ENCODE measurements at regions not wholly inside any gene's neighbourhood (a gene's known extent, or its start where the extent isn't known, plus 50 kb on each side); places are given as distances from the start of the nearest gene placed in this dataset.
"Not testable (repeated sequence)": the region's sequence is repeated elsewhere in the genome, so short reads cannot be mapped to it uniquely, and the experiment has no call there.

DNA sequence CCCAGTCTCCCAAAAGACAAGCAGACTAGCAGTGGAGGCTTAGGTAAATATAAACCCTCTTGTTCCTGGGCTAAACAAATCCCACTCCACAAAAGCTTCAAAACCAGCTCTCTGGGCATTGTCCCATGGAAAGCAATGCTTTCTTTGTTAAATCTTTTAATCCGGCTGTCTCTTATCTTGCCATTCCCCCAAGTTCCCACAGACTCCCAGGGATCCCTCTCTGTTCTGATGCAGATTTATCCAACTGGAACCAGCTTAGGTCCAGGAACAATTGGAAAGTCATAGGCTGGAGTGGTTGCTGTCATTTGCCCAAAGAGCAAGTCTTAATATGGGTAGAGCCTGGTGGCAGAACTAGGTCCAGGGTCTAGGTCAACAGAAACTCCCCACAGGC, 110.1 kb upstream of the ATP1A1 start:
- no peak for FAIRE-seq

DNA sequence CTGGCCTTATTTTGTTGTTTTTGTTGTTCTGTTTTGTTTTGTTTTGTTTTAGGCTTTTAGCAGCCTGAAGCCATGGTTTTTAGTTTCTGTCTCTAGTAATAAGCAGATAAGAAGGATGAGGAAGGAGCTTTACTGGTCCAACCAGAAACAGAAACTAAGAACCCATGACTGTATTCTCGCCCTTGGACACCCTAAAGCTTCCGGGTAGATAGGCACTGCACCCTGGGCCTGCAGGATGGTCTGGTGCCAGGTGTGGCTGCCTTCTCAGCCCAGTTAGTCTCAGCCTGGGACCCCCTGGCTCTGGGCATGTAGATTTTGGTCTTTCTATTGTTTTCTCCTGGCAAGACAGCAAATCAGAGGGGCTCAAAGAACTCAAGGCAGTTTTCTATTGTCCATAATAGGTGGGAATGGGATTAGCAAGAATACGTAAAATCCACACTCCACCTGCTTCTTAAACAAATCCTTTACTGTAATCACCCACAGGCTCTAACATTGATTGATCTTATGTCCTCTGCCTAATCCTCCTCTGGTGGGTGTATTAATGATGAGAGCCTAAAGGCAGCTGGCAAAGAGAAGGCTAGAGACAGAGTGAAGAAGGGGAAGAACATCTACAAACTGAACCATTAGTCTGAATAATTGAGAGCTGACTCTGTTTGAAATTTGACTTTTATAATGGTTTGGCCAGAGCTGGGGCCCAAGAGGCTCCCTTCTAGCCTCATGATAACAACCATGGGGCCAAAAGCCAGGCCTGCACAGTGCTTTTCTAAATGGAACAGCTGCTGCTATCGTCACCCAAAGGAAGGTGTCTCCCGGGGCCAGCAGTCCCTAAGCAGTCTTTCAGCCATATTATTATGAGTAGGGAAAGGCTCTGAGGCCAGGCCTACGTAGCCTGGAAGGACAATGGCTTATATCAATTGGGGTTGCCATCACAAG, 106.8 kb upstream of the ATP1A1 start:
- no peak for FAIRE-seq

GRCh38 chr1:116266864-116267212, 106.2 kb upstream of the ATP1A1 start:
- FAIRE-seq = no peak

DNA sequence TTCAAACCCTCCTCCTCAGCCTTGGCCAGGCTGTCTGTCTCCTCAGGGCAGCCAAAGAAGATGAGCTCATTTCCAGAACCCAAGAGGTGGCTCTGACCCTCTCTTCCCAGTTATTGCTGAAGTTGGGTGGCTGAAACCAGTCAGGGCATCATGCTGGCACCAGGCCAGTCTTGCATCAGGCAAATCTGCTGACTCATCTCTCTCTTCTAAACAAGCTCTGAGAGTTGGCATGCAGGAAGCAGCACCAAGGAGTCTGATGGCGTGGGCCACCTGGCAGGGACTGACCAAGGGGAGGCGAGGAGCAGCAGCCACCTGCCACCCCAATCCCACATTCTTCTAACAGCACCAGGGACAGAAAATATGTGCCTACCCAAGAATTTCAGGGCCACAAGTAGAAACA, 104.8 kb upstream of the ATP1A1 start:
- FAIRE-seq = no peak

DNA sequence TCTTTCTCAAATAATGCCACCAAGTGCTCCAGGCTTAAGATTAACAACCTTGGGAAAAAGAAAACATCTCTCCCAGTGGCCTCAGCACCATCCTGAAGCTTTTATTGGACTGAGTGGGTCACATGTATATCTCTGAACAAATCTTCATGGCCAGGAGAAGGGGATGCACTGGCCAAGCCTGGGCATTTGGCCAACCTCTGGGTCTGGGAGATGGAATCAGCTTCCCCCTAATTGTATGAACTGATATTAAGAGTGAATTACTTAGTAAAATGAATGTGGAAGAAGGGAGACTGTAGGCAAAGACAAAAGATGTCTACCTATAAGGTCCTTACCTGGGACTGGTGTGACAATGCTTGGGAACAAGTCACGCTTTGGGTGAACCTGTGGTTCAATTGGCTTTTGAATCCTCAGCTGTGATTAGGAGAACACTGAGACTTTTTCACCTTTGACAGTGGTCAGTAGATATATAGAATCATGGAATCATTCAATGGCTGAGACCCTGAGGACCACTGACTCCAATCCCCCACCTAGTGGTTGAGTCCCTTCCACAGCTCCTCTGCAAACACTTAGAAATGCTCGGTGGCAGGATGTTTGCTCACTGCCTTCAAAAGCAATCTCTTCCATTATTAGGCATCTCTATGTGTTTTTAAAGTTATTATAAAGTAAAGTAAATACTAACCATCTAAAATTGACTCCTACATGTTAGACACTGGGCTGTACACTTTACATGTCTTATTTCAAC, 102.6 kb upstream of the ATP1A1 start:
- FAIRE-seq = no peak

DNA sequence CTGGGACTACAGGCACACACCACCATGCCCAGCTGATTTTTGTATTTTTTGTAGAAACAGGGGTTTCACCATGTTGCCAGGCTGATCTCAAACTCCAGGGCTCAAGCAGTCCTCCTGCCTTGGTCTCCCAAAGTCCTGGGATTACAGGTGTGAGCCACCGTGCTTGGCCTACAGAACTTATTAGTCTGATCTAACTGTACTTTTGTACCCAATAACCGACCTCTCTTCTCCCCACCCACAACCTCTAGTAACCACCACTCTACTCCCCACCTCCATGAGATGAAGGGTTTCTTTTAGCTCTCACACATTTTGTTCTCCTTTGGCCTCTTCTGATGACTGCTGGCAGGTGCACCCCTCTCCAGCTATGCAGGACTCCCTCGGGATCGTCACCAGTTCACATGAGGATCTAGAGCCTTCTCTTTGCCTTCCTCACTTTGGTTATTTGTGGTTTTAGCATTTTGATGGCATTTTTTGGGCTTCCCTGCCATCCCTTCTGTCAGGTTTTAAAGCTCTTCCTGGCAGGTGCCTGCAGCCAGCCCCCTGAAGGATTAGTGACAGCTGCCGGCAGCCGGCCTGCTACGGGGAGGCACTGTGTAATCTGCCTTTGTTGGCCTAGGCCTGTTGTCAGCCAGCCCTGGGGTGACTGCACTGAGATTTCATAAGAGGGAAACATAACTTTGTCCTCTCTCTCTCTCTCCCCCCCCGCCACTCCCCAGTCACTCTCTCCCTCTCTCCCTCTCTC, 99.8 kb upstream of the ATP1A1 start:
- FAIRE-seq = no peak

GRCh38 chr1:116276532-116276931, 96.5 kb upstream of the ATP1A1 start:
- no peak for FAIRE-seq

DNA sequence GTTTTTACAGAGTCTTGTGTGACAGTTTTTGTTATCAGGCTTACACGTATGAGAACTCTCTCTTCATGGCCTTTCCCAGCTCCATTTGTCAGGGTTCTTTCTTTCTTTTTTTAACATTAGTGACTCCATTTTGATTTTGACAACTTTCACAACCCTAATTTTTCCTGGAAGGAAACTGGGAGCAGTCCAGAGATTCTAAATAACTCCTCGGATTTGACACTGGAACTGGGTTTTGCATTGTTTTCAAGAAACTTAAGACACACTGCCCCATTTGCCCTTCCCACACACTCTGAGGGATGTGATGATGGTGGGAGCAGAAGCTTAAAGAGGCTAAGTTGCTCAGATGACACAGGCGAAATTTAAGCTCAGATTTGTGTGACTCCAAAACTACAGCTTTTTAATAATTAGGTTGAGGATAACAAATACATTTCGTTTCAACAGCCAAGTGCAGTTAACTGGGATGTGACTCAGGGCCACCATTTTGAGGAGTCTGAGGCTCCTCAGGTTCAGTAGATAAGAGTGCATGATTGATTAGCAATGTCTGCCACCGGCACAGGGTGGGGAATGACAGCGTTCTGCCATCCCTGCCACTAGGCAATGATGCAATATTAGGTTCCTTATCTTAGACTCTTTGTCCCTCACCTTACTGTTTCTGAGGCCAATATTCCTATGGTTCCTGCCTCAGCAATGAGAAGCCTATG, 95.1 kb upstream of the ATP1A1 start:
- FAIRE-seq = no peak

GRCh38 chr1:116278541-116278866, 94.5 kb upstream of the ATP1A1 start:
- FAIRE-seq = no peak

- FAIRE-seq = no peak
Measured at GRCh38 chr1:116279715-116280114, 93.3 kb upstream of the ATP1A1 start.

GRCh38 chr1:116284819-116285390, 88.1 kb upstream of the ATP1A1 start:
- FAIRE-seq = no peak

DNA sequence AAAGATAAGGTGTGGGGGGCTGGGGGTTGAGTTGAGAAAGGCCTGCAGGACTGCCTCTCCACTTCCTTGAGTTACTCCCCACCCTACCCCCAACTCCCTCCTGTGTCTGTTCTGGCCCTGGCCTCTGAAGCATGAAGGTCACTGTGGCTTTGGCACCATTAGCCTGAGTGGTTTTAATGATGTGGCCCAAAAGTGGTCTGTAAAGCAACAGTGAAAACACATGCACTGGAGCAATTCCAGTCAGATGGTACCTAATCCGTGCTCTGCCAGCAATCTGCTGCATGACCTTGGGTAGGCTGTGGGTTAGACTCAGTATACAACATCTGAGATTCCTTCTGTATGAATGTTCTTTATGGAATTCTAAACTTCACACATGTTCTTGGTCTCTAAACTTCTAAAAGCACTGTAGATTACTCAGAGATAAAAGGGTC, 86.5 kb upstream of the ATP1A1 start:
- no peak for FAIRE-seq

DNA sequence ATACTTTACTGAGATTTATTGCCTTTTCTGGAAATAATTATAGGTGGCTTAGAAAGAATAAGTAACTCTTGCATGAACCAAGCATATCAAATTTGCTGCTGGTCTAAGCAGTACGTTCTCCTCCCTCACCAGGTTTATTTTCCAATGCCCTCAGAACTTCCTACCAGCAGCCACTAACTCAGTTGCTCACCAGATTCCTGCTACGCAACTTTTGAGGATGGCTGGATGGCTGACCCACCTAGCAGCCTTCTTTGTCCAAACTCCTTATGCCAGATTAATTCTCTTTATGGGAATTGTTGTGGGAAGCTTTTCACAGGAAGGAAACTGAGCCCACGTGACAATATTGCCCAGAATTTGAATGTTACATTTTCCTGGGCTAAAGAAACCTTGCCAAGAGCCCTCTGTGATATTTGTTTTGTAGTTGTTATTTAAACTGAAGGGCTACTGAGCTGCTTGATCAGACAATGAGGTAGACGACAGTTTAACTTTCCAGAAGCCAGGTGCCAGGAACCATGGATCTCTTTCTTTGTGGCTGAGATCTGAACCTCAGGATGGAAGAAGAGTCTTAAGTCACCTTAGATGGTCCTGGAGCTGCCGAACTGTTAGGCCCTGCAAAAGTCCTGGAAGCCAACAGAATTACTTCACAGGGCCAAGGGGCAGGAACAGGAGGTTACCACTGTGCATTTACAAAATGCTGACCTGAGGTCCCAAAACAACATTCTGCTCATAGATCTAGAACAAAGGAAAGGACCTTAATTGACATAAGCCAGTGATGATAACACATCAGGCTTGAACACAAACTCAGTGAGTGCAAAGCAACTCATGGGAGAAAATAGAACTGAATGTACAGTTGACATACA, 85.5 kb upstream of the ATP1A1 start:
- no peak for FAIRE-seq

GRCh38 chr1:116288201-116288598, 84.8 kb upstream of the ATP1A1 start:
- FAIRE-seq = no peak

- FAIRE-seq = no peak
Measured at GRCh38 chr1:116289193-116289592, 83.9 kb upstream of the ATP1A1 start.

DNA sequence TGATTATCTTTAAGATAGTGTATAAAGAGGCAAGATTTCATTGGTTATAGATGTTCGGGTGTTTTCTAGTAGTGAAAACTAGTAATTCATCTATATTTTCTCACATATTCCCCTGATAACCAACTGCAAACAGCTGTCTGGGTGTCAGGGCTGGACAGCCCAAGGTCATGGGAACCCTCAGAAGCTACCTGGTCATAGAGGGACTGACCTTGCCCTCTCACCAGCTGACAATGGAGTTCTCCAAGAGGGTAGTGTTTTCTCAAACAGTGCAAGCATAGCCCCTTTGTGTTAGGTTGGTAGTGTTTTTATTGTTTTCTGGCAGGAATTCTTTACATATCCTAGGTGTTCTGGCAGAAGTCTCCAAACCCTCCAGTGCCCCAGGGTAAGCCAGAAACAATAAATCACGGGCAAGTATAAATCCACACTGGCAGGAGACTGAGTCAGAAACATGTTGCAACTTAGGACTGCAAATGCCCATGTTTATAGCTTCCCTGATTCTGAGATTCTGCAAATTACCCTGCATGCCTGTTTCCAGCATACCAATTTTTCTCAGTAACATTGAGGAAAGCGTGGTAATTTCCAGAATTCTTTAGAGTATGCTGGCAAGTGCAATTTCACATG, 82.8 kb upstream of the ATP1A1 start:
- FAIRE-seq = no peak

DNA sequence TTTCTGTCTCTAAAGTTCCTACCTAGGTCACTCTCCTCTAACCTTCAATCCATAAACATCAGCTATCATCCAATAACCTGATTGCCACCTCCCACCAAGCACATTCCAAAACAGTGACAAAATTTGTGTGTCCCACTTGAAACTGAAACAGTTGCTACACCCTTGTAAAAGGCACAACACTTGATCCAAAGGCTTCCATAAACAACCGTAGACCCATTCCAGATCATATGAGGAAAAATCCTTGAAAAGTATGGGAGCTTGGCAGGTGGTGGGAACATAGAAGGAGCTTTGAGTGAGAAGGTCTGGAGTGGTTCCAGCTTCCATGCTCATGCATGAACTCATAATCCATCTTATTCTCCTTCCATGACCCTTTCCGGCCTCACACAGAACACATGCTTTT, 82.0 kb upstream of the ATP1A1 start:
- FAIRE-seq = no peak

DNA sequence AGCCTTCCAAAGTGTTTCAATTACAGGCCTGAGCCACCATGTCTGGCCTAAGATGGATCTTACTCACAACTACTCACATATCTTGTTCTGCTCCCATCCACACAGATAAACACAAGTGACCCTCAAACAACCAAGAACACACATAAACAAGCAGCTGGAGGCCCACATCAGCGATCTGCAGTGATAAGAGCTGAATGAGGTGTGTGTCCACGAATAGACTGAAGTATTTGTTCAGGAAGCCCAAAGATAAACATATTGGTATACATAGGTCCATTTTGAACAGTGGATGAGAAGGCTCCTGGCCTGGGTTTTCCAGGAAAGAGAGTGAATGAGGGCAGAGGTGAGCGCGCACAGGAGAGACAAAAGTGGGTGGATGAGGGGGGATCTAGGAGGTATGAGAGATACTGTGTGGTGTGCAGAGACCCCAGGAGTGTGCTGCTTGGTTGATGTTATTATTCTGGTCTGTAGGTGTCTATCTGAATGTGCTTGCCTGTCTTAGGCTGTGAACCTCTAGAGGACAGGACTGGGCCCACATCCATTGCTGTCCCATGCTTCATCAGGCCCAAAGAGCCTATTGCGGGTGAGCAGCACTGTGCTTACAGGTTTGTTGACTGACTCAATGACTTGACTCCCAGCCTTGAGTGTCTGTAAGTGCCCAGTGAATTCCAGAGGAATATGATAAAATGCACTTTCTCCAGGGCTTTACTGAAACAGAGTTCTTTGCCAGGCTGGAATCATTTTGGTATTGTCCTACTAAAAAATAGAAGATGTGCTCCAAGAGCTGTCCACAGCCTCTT, 79.9 kb upstream of the ATP1A1 start:
- no peak for FAIRE-seq

DNA sequence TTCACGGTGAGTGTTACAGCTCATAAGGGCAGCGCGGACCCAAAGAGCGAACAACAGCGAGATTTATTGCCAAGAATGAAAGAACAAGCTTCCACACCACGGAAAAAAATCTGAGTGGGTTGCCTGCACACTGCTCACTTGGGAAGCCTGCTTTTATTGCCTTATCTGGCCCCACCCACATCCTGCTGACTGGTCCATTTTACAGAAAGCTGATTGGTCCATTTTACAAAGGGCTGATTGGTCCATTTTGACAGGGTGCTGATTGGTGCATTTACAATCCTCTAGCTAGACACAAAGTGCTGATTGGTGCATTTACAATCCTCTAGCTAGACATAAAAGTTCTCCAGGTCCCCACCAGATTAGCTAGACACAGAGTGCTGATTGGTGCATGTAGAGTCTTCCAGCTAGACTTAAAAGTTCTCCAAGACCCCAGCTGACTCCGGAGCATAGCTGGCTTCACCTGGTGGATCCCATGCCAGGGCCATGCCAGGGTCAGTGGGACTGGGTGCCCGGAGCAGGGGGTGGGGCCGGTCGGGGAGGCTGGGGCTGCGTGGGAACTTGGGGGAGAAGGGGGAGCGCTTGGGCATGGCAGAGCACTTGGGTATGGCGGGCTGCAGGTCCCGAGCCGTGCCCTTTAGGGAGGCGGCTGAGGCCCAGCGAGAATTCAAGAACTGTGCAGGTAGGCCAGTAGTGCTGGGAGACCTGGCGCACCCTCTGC, 75.4 kb upstream of the ATP1A1 start:
- FAIRE-seq = no peak

GRCh38 chr1:116298213-116298579, 74.8 kb upstream of the ATP1A1 start:
- not testable (repeated sequence) for FAIRE-seq
